ENCODE measurements at regions not wholly inside any gene's neighbourhood (a gene's known extent, or its start where the extent isn't known, plus 50 kb on each side); places are given as distances from the start of the nearest gene placed in this dataset.

DNA sequence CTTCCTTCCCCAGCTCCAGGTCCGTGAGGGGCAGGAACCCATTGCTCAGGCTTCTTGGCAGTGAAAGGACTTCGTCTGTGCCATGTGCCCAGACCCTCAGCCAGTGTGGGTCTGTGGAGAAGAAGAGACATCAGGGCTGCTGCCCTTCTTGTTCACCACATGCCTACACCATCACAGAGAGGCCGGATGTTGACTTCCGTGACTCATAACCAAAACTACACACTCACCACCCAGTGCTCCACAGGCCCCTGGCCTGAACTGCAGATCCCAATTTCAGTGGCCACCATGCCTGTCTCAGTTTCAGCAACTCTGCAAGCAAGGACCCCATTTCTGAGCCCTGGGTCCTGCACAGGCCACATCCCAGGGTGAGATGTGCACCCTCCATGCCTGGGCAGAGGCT is 332.6 kb upstream of the SALL3 start:
- TF ChIP-seq, protein P1, sequence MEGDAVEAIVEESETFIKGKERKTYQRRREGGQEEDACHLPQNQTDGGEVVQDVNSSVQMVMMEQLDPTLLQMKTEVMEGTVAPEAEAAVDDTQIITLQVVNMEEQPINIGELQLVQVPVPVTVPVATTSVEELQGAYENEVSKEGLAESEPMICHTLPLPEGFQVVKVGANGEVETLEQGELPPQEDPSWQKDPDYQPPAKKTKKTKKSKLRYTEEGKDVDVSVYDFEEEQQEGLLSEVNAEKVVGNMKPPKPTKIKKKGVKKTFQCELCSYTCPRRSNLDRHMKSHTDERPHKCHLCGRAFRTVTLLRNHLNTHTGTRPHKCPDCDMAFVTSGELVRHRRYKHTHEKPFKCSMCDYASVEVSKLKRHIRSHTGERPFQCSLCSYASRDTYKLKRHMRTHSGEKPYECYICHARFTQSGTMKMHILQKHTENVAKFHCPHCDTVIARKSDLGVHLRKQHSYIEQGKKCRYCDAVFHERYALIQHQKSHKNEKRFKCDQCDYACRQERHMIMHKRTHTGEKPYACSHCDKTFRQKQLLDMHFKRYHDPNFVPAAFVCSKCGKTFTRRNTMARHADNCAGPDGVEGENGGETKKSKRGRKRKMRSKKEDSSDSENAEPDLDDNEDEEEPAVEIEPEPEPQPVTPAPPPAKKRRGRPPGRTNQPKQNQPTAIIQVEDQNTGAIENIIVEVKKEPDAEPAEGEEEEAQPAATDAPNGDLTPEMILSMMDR (IDR thresholded peaks at IDR 0.05): no peak

DNA sequence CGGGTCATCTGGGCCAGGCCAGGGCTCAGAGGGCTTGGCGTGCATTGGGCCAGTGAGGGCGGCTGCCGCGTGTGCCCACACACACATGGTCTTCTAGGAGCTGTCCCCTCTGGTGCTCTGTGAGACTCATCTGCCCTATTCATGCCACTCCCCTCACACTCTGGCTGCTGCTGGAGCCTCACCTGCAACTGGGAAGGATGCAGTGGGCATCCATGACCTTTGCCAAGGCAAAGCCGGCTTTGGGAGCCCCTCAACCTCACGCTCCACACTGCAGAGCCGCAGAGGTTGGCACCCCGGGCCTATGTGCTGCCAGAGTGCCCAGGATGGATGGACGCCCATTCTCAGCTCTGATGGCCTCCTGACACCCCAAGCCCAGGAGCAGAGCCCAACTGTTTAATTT is 330.2 kb upstream of the SALL3 start:
- TF ChIP-seq, protein P1 (IDR thresholded peaks at IDR 0.05): no peak

DNA sequence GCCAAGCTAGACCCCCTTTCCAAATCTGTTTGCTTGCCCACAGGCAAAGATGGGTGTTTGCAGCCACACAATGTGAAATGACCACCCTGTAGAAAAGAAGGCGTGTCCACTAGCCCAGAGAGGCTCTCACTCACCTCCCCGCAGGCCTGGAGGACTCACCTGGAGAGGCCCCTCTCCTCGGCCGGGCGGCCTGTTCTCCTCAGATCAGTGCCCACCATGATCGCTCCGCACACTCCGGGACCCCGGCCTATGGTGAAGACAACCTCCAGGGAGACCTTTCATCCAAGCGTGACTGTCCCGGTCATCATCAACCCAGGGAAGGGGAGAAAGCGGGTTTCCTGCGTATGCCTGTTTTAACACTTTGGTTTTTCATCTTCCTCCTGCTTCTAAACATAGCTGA is 328.7 kb upstream of the SALL3 start:
- TF ChIP-seq, protein P1 (IDR thresholded peaks at IDR 0.05): no peak

DNA sequence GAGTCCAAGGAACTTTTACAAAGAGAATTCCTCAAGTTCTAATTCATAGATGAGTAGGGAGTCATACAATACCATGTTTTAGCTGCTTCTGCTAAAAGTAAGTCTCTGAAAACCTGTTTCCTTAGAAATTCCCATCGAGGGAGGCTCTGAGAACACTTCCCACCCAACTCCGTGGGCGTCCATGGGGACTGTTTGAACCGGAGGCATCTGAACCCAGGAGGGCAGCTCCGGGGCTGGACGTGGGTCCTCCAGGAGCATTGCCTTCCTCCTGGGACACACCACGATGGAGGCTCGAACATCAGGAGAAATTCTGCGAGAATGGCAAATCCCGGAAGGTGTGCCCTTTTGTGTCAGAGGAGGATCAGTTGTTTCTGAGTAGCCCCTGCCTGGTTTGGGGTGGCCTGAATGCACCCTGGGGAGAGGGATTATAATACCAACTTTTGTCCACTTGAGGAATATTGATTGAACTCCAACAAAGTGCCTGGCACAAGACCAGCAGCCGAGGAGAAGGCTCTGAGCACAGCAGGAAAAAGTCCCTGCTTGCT is 327.5 kb upstream of the SALL3 start:
- TF ChIP-seq, protein P1 (IDR thresholded peaks at IDR 0.05): no peak

DNA sequence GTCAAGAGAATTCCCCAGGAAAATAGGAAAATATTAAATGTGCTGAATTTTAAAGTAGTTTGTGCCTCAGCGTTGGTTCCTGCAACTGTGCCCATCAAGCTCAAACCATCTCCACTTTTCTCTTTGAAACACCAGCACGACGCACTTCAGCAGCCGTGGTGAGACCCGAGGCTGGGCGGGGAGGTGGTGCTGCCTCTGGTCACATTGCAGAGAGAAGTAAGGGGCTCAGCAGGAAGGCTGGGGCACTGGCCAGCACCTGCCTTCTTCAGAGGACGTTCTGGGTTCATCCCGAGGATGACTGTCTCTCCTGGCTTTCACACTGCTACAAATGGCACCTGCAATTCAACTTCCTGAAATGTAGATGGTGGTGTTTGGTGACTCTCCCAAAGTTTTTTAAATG is 323.7 kb upstream of the SALL3 start:
- TF ChIP-seq, protein P1 (IDR thresholded peaks at IDR 0.05): no peak

DNA sequence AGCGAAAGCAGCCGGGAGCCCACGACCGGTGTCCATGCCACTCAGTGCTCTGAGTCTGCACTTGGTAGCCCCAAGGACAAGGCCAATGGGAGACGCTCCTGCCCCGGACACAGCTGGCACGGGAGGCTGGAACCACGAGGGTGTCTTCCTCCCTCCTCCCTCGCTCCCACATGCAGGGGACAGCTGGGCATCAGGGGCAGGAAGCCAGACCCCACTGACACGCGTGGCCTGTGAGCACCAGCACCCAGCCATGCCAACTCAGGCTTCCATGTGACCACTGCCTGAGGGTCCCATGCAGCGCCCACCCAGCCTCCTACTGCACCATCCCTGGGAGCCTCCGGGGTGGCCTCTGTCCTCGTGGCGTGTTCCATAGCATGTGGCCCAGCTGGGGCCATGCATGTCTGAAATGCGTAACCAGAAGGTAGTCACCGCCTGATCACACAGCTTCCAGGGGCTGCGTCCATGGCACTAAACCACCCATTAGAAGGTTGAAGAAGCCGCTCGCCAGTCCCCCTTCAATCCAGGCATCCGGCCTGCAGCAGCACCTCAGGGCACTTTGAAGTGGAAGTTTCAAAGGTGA is 323.2 kb upstream of the SALL3 start:
- TF ChIP-seq, protein P1 (IDR thresholded peaks at IDR 0.05): no peak

DNA sequence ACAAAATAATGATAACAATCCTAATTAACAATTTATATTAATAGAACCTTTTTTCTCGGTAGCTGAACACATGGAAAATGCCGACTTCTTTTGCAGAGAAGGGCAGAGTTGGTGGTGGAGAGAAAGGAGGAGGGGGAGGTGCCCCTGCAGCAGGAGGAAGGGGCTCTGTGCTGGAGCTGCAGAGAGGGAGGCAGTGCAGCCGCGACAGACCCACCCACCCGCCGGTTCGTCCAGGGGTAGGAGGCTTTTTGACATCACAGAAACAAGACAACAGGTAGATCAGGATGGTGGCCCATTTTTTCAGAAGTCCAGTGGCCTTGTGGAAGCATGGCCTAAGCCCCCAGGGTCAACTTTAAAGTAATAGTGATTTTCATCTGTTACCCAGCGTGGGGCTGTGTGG is 321.1 kb upstream of the SALL3 start:
- TF ChIP-seq, protein P1 (IDR thresholded peaks at IDR 0.05): no peak

DNA sequence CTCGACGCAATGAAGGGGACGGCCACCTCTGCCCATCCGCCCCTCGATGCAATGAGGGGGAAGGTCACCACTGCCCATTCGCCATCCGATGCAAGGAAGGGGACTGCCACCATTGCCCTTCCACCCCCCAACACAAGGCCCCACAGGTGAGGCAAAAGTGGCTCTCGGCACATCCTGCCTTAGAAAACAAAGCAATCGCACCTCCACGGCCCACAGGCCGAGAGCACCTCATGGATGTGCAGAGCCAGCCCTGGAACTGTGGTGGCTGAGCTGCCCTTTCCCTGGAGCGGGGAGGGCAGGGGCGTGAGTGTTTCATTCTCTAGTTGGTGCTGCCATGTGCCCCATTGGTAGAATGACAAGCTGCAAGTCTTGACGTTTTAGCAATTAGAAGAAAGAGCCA is 320.6 kb upstream of the SALL3 start:
- TF ChIP-seq, protein P1 (IDR thresholded peaks at IDR 0.05): no peak

Data from LNCAP (cell line).